PC-3 (cell line): ENCODE measurements at regions not wholly inside any gene's neighbourhood (a gene's known extent, or its start where the extent isn't known, plus 50 kb on each side); places are given as distances from the start of the nearest gene placed in this dataset.

Experiments used
- ATAC-seq: fragments of 200-7000 bp; cut with Tn5 transposase; 2 replicates; pipeline ENCODE4 v1.9.1; 2020; ENCODE audit warnings: mild to moderate bottlenecking, moderate library complexity
- BruUV-seq: library from RNA; stranded (reverse); fragments of 400-500 nt; replicated peaks from 2 replicates; lab custom pipeline; 2021; lab: Mats Ljungman, UMichigan
- CTCF ChIA-PET: fragments of 300-600 bp; sonication (Branson Sonifier 250); formaldehyde crosslinking; loops from one replicate; lab custom pipeline; 2022; ENCODE audit warnings: antibody characterized with exemption; lab: Charles Lee
- POLR2A ChIA-PET: fragments of 300-600 bp; sonication (Branson Sonifier 250); formaldehyde crosslinking; loops from one replicate; lab custom pipeline; 2022; ENCODE audit warnings: antibody characterized with exemption; ENCODE audit not compliant: unreplicated experiment; lab: Charles Lee
- DNase-seq: peaks from one replicate; pipeline ENCODE4 v3.0.0-alpha.2; 2015
- H2AFZ ChIP-seq: fragments of 300-600 bp; sonication (generic); 2 replicates; pipeline ENCODE4 v1.6.0; 2016; ENCODE audit warnings: antibody characterized with exemption, low read length
- H3F3A ChIP-seq: fragments of 300-600 bp; sonication (generic); one replicate; pipeline ENCODE4 v1.6.0; 2017; ENCODE audit warnings: antibody characterized with exemption, low read length, control low read depth, mild to moderate bottlenecking; ENCODE audit not compliant: unreplicated experiment
- H3K27ac ChIP-seq: fragments of 300-600 bp; sonication (generic); 2 replicates; pipeline ENCODE4 v1.5.1; 2016; ENCODE audit warnings: mild to moderate bottlenecking, low read length
- H3K27me3 ChIP-seq: fragments of 300-600 bp; sonication (generic); 2 replicates; pipeline ENCODE4 v1.6.1; 2016; ENCODE audit warnings: low read length, mixed read lengths
- H3K36me3 ChIP-seq: fragments of 300-600 bp; sonication (generic); 2 replicates; pipeline ENCODE4 v1.6.1; 2016; ENCODE audit warnings: low read depth, mixed run types, low read length, mixed read lengths
- H3K4me1 ChIP-seq: fragments of 300-600 bp; sonication (generic); 2 replicates; pipeline ENCODE4 v1.5.1; 2016; ENCODE audit warnings: low read length; ENCODE audit not compliant: insufficient read depth
- H3K4me2 ChIP-seq: fragments of 300-600 bp; sonication (generic); 2 replicates; pipeline ENCODE4 v1.6.0; 2016; ENCODE audit warnings: low read length
- H3K4me3 ChIP-seq: fragments of 300-600 bp; sonication (generic); 2 replicates; pipeline ENCODE4 v1.5.1; 2016; ENCODE audit warnings: mild to moderate bottlenecking, low read length, mixed read lengths
- H3K79me2 ChIP-seq: fragments of 300-600 bp; sonication (generic); 2 replicates; pipeline ENCODE4 v1.6.1; 2017; ENCODE audit warnings: low read length, mixed read lengths
- H3K9ac ChIP-seq: fragments of 300-600 bp; sonication (generic); 2 replicates; pipeline ENCODE4 v1.6.0; 2016; ENCODE audit warnings: mild to moderate bottlenecking, low read length
- H3K9me2 ChIP-seq: fragments of 300-600 bp; sonication (generic); replicated peaks from 2 replicates; pipeline ENCODE4 v1.6.1; 2016; ENCODE audit warnings: mixed run types, low read length, mixed read lengths
- H3K9me3 ChIP-seq: fragments of 300-600 bp; sonication (generic); 2 replicates; pipeline ENCODE4 v1.6.1; 2016; ENCODE audit warnings: low read length, mixed read lengths
- H4K20me1 ChIP-seq: fragments of 300-600 bp; sonication (generic); 2 replicates; pipeline ENCODE4 v1.6.1; 2016; ENCODE audit warnings: low read length, mixed read lengths
- EZH2 ChIP-seq: fragments of 300-600 bp; sonication (generic); IDR thresholded peaks from one replicate; pipeline ENCODE4 v1.6.1; 2017; ENCODE audit warnings: antibody characterized with exemption, mild to moderate bottlenecking, low read length; ENCODE audit not compliant: unreplicated experiment
- EZH2phosphoT487 ChIP-seq: fragments of 300-600 bp; sonication (generic); IDR thresholded peaks from 2 replicates; pipeline ENCODE4 v1.6.1; 2018; ENCODE audit warnings: mild to moderate bottlenecking, antibody characterized with exemption, low read length, borderline replicate concordance
- intact Hi-C: fragments of 100-400 bp; cut with micrococcal nuclease; formaldehyde crosslinking; loops from 2 replicates; pipeline ENCODE4 v1.9.0; 2023
- TF ChIP-seq, protein P1 (sequence below): fragments of 300-600 bp; sonication (generic); conservative IDR thresholded peaks from 2 replicates; pipeline ENCODE4 v1.5.1; 2017; ENCODE audit warnings: antibody characterized with exemption, low read depth, mild to moderate bottlenecking, low read length

DNA sequence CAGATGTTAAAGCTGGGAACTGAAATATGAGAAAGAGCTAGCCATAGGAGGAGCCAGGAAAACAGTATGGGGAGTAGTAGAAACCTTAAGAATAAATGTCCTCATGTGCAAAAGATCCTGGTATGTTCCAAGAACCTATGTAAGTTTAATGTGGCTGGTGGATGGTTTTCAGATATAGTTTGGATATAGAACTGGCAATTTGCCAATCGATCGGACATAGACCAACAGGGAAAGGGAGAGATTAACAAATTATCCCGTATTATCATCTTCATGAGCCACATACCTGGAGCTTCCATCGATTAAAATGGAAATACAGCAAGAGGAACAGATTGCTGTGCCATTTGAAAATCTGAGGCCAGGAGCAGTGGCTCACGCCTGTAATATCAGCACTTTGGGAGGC lies 388.7 kb downstream of the PRELID2 start:
- Histone ChIP-seq H3K36me3 (no peaks in the 10 kb centered on the region), H3K4me2 (no peak overlapping the region), H3K9me3 (no peaks in the 10 kb centered on the region), H4K20me1 (no peaks in the 10 kb centered on the region), H3K79me2 (no peaks in the 10 kb centered on the region), H2AFZ (no peak overlapping the region), H3K9ac (no peak overlapping the region), H3F3A (no peaks in the 10 kb centered on the region), H3K4me3 (no peak overlapping the region), H3K4me1 (no peaks in the 10 kb centered on the region), H3K27me3 (no peaks in the 10 kb centered on the region), H3K27ac (no peak overlapping the region), H3K9me2 (no peaks in the 10 kb centered on the region)
- ATAC-seq: no peak
- no TSS peak for BruUV-seq
- TF ChIP-seq EZH2: no peak
- no peak for TF ChIP-seq EZH2phosphoT487
- TF ChIP-seq, protein P1, sequence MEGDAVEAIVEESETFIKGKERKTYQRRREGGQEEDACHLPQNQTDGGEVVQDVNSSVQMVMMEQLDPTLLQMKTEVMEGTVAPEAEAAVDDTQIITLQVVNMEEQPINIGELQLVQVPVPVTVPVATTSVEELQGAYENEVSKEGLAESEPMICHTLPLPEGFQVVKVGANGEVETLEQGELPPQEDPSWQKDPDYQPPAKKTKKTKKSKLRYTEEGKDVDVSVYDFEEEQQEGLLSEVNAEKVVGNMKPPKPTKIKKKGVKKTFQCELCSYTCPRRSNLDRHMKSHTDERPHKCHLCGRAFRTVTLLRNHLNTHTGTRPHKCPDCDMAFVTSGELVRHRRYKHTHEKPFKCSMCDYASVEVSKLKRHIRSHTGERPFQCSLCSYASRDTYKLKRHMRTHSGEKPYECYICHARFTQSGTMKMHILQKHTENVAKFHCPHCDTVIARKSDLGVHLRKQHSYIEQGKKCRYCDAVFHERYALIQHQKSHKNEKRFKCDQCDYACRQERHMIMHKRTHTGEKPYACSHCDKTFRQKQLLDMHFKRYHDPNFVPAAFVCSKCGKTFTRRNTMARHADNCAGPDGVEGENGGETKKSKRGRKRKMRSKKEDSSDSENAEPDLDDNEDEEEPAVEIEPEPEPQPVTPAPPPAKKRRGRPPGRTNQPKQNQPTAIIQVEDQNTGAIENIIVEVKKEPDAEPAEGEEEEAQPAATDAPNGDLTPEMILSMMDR: no peak
- DNase-seq: no peak
- CTCF ChIA-PET: interaction anchor here (0.6 kb wide), 1 partner anchor 258 kb away, joined by 4 read pairs; no protein-coding TSS in a partner anchor
- intact Hi-C loops: no loop called here
- POLR2A ChIA-PET: interaction anchor here (0.6 kb wide), 1 partner anchor 1249 kb away, joined by 3 read pairs; no protein-coding TSS in a partner anchor

DNA sequence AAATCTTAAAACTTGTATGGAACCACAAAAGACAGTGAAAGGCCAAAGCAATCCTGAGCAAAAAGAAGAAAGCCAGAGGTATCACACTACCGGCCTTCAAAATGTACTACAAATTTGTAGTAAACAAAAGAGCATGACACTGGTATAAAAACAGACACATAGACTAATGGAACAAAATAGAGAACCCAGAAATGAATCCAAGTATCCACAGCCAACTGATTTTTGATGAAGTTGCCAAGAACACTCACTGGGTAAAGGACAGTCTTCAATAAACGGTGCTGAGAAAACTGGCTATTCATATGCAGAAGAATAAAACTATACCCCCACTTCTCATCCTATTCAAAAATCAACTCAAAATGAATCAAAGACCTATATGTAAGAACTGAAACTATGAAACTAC lies 390.1 kb downstream of the PRELID2 start:
- Histone ChIP-seq H3K9ac (no peak overlapping the region), H3K27ac (no peak overlapping the region), H3K4me1 (no peaks in the 10 kb centered on the region), H2AFZ (no peak overlapping the region), H3K79me2 (no peaks in the 10 kb centered on the region), H3K27me3 (no peaks in the 10 kb centered on the region), H3K9me3 (no peaks in the 10 kb centered on the region), H3K4me3 (no peak overlapping the region), H3K4me2 (no peak overlapping the region), H4K20me1 (no peaks in the 10 kb centered on the region), H3K9me2 (no peaks in the 10 kb centered on the region), H3F3A (no peaks in the 10 kb centered on the region), H3K36me3 (no peaks in the 10 kb centered on the region)
- ChIA-PET CTCF (no interaction called here), POLR2A (no interaction called here)
- no peak for ATAC-seq
- intact Hi-C loops: no loop called here
- TF ChIP-seq, protein P1: no peak
- no peak for TF ChIP-seq EZH2
- TF ChIP-seq EZH2phosphoT487: no peak
- no TSS peak for BruUV-seq
- DNase-seq: no peak

DNA sequence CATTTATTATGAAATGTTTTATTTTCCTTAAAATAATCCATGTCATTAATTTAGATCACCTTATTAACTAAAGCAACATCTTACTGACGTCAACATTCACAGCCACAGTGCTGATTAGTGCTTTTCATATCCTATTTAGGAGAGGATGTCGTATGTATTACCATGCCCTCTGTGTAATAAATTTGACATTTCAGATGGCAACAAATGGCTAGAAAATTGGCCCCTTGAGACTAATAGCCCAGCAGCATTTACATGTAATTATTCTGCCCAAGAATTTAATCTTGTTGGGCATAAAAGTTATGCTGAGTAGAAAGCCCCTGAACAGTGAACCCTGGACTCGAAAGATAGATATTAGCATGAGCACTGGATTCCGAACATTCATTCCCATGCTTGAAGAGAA lies 391.2 kb downstream of the PRELID2 start:
- H3K27ac ChIP-seq: no peak overlapping the region
- H3K4me1 ChIP-seq: no peaks in the 10 kb centered on the region
- no peak overlapping the region for H3K4me3 ChIP-seq
- ChIA-PET CTCF (no interaction called here), POLR2A (no interaction called here)
- no peaks in the 10 kb centered on the region for H3K9me3 ChIP-seq
- no TSS peak for BruUV-seq
- H4K20me1 ChIP-seq: no peaks in the 10 kb centered on the region
- H2AFZ ChIP-seq: no peak overlapping the region
- no peak overlapping the region for H3K4me2 ChIP-seq
- no peaks in the 10 kb centered on the region for H3F3A ChIP-seq
- H3K27me3 ChIP-seq: no peaks in the 10 kb centered on the region
- H3K36me3 ChIP-seq: no peaks in the 10 kb centered on the region
- no peaks in the 10 kb centered on the region for H3K79me2 ChIP-seq
- no peak overlapping the region for H3K9ac ChIP-seq
- H3K9me2 ChIP-seq: no peaks in the 10 kb centered on the region
- intact Hi-C loops: no loop called here
- DNase-seq: no peak
- ATAC-seq: no peak
- TF ChIP-seq, protein P1: no peak
- no peak for TF ChIP-seq EZH2
